Left ventricle myocardium inferior (tissue), 1 donor: ENCODE measurements at regions not wholly inside any gene's neighbourhood (a gene's known extent, or its start where the extent isn't known, plus 50 kb on each side); places are given as distances from the start of the nearest gene placed in this dataset.

ENCODE experiments used
- DNase-seq: peaks from one replicate; pipeline ENCODE4 v3.0.0-alpha.2; 2020
- H3K27ac ChIP-seq: fragments of 200-600 bp; replicated peaks from 2 replicates; pipeline ENCODE4 v1.8.0; 2021
- H3K27me3 ChIP-seq: fragments of 200-600 bp; 2 replicates; pipeline ENCODE4 v1.8.0; 2021; ENCODE audit warnings: low read depth
- H3K36me3 ChIP-seq: fragments of 200-600 bp; 2 replicates; pipeline ENCODE4 v1.8.0; 2021
- H3K4me1 ChIP-seq: fragments of 200-600 bp; 2 replicates; pipeline ENCODE4 v1.8.0; 2021
- H3K4me3 ChIP-seq: fragments of 200-600 bp; 2 replicates; pipeline ENCODE4 v1.8.0; 2021; ENCODE audit warnings: mild to moderate bottlenecking, moderate library complexity
- H3K9me3 ChIP-seq: fragments of 200-600 bp; replicated peaks from 2 replicates; pipeline ENCODE4 v1.8.0; 2021
- intact Hi-C: fragments of 100-400 bp; cut with micrococcal nuclease; formaldehyde crosslinking; loops from one replicate; pipeline ENCODE4 v1.11.0; 2022
- TF ChIP-seq, protein P1 (sequence below): fragments of 200-600 bp; IDR thresholded peaks from 2 replicates; pipeline ENCODE4 v1.8.0; 2021; ENCODE audit warnings: antibody characterized with exemption, mild to moderate bottlenecking, borderline replicate concordance
- donor health status: DM: no; HTN: yes; CAD: no; lungs with severe emphysema.

GRCh38 chr3:30236011-30236410, 370.4 kb upstream of the TGFBR2 start:
- Histone ChIP-seq H3K4me3 (no peak overlapping the region), H3K27ac (no peak overlapping the region), H3K36me3 (no peaks in the 10 kb centered on the region), H3K27me3 (no peaks in the 10 kb centered on the region), H3K4me1 (peaks cover 29% of the 10 kb centered on the region), H3K9me3 (peaks cover 7% of the 10 kb centered on the region)
- TF ChIP-seq, protein P1, sequence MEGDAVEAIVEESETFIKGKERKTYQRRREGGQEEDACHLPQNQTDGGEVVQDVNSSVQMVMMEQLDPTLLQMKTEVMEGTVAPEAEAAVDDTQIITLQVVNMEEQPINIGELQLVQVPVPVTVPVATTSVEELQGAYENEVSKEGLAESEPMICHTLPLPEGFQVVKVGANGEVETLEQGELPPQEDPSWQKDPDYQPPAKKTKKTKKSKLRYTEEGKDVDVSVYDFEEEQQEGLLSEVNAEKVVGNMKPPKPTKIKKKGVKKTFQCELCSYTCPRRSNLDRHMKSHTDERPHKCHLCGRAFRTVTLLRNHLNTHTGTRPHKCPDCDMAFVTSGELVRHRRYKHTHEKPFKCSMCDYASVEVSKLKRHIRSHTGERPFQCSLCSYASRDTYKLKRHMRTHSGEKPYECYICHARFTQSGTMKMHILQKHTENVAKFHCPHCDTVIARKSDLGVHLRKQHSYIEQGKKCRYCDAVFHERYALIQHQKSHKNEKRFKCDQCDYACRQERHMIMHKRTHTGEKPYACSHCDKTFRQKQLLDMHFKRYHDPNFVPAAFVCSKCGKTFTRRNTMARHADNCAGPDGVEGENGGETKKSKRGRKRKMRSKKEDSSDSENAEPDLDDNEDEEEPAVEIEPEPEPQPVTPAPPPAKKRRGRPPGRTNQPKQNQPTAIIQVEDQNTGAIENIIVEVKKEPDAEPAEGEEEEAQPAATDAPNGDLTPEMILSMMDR, result no peak
- intact Hi-C loops, result no loop called here
- no peak for DNase-seq

- Histone ChIP-seq H3K4me3 (no peak overlapping the region), H3K27me3 (no peaks in the 10 kb centered on the region), H3K4me1 (no peaks in the 10 kb centered on the region), H3K9me3 (peaks cover 7% of the 10 kb centered on the region), H3K36me3 (no peaks in the 10 kb centered on the region), H3K27ac (no peak overlapping the region)
- intact Hi-C loops, result no loop called here
- TF ChIP-seq, protein P1, result no peak
- no peak for DNase-seq
Measured at GRCh38 chr3:30241721-30242120, 364.7 kb upstream of the TGFBR2 start.

GRCh38 chr3:30245858-30246622, 360.4 kb upstream of the TGFBR2 start:
- no peak overlapping the region for H3K4me3 ChIP-seq
- H3K36me3 ChIP-seq, result no peaks in the 10 kb centered on the region
- TF ChIP-seq, protein P1, result no peak
- H3K27ac ChIP-seq, result no peak overlapping the region
- DNase-seq, result no peak
- H3K27me3 ChIP-seq, result no peaks in the 10 kb centered on the region
- H3K4me1 ChIP-seq, result no peaks in the 10 kb centered on the region
- intact Hi-C loops, result no loop called here
- no peaks in the 10 kb centered on the region for H3K9me3 ChIP-seq

DNA sequence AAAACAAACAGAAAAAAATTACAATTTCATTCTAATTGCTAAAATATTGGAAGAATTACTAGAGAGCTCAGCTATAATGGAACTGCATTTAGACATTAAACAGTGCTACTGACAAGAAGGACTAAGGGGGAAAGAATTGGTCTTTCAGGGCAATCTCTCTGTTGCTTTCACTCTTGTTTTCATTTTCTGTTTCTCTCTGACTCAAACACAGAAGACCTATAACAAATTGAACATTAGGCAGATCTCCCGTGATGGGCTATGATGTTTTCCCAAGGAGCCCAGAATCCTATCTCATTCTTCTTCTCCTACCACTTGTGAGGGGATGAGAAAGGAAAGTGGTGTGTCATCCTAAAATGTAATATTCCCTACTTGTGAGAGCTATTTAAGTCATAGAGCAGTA, 358.0 kb upstream of the TGFBR2 start:
- H3K27ac ChIP-seq, result no peak overlapping the region
- H3K27me3 ChIP-seq, result no peaks in the 10 kb centered on the region
- no peaks in the 10 kb centered on the region for H3K4me1 ChIP-seq
- TF ChIP-seq, protein P1, result no peak
- no peak for DNase-seq
- H3K4me3 ChIP-seq, result no peak overlapping the region
- no peaks in the 10 kb centered on the region for H3K36me3 ChIP-seq
- H3K9me3 ChIP-seq, result no peaks in the 10 kb centered on the region
- intact Hi-C loops, result no loop called here

- no peak overlapping the region for H3K27ac ChIP-seq
- H3K4me1 ChIP-seq, result peaks cover 3% of the 10 kb centered on the region
- no peaks in the 10 kb centered on the region for H3K36me3 ChIP-seq
- no peak overlapping the region for H3K4me3 ChIP-seq
- H3K27me3 ChIP-seq, result no peaks in the 10 kb centered on the region
- no peak for DNase-seq
- TF ChIP-seq, protein P1, result no peak
- intact Hi-C loops, result no loop called here
- peaks cover 5% of the 10 kb centered on the region for H3K9me3 ChIP-seq
Measured at GRCh38 chr3:30252474-30252873, 353.9 kb upstream of the TGFBR2 start.
